ENCODE measurements at regions not wholly inside any gene's neighbourhood (a gene's known extent, or its start where the extent isn't known, plus 50 kb on each side); places are given as distances from the start of the nearest gene placed in this dataset.
A peak's percentile ranks its signal among the peaks of the same experiment; 100 is the strongest.
"Not testable (repeated sequence)": the region's sequence is repeated elsewhere in the genome, so short reads cannot be mapped to it uniquely, and the experiment has no call there.

DNA sequence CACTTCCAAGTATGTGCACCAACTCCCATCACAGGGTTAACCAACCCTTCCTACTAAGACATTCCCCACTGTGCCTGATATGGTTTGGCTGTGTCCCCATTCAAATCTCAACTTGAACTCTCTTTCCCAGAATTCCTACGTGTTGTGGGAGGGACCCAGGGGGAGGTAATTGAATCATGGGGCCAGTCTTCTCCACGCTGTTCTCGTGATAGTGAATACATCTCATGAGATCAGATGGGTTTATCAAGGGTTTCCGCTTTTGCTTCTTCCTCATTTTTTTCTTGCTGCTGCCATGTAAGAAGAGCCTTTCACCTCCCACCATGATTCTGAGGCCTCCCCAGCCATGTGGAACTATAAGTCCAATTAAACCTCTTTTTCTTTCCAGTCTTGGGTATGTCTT is 681.8 kb upstream of the TBX3 start:
- DNase-seq (ENCODE audit: low read depth in 2 of 2): not testable (repeated sequence)

DNA sequence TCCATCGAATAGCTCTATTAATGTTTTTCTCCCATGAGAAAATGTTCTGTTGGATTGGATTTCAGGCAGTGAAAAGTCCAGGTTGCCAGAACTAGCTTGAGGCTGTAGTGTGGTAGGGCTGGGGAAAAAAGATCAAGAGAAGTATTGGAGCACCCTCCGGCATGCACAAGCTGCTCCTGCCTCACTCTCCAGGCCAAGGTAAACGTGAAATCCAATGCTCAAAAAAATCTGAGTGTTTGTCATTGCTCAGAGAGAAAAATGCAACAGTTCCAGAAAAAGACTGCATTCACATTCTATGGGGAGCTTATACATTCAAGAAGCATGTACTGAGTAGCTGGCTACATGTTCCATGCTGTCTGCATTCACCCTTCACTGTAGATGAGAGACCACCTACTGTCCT is 680.9 kb upstream of the TBX3 start:
- DNase-seq (ENCODE audit: low read depth in 2 of 2): no peak

GRCh38 chr12:115362339-115362976 is 678.5 kb upstream of the TBX3 start:
- DNase-seq (ENCODE audit: low read depth in 2 of 2): no peak

- DNase-seq (ENCODE audit: low read depth in 2 of 2): no peak
Observed at GRCh38 chr12:115357681-115358080, 673.7 kb upstream of the TBX3 start.

- DNase-seq (ENCODE audit: low read depth in 2 of 2): no peak
Observed at GRCh38 chr12:115355301-115355700, 671.3 kb upstream of the TBX3 start.

- DNase-seq (ENCODE audit: low read depth in 2 of 2): peak; percentile 94 to 95
Observed at GRCh38 chr12:115354007-115354890, 670.3 kb upstream of the TBX3 start.

GRCh38 chr12:115353467-115353866 is 669.5 kb upstream of the TBX3 start:
- DNase-seq (ENCODE audit: low read depth in 2 of 2): no peak

- peak; percentile 29 to 31 for DNase-seq (ENCODE audit: low read depth in 2 of 2)
Observed at GRCh38 chr12:115351514-115352077, 667.6 kb upstream of the TBX3 start.

DNA sequence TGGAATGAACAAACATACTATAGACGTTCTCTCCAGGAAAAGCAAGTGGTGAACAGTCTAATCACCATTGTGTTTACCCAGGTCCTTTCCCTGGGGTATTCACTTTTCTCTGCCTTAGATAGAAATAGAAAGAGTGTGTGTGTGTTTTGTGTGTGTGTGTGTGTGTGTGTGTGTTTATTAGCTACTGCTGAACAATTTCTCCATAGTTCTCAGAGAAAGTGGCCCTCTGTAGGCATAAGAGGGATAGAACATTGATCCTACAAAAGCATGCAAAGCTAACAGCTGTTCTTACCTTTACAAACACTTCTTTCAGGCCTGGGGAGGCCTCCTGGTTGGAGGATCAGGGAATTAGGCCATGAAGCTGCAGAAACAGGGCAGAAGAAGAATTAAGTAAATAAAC is 665.7 kb upstream of the TBX3 start:
- DNase-seq (ENCODE audit: low read depth in 2 of 2): no peak

DNA sequence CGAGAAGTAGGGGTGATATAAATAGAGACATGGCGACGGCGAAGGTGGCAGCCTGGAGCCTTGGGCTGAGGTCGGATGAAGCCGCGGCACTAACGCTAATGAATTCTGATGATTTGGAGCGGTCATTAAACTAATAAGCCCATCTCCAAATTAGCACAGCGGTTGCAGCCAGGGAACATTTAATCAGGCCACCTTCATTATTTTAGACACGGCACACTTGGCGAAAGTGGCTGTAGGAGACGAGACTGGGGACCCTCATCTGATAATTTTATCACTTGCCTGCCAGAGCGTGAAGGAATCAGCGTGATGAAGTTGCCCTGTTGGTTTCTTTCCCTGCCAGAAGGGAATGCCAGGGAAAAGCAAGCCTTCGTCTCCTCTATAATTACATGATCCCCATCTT is 664.3 kb upstream of the TBX3 start:
- DNase-seq (ENCODE audit: low read depth in 2 of 2): no peak

DNA sequence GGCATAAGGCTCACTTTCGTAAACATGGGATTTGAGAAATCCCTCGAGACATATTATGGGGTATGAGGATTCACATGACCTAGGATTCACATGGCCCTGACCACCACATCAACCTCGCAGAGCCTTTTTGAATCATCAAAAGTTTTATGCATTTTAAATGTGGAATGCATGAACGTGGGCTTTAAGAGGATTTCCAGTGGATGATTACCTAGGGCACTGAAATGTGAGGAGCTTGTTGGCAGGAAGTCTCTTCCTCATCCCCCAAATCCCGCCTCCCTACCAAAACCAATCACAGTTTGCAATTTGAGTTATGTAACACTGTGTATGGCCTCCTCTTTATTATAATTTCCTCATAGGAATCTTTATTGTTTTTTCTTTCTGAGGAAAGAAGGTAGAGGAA is 659.6 kb upstream of the TBX3 start:
- no peak for DNase-seq (ENCODE audit: low read depth in 2 of 2)

DNA sequence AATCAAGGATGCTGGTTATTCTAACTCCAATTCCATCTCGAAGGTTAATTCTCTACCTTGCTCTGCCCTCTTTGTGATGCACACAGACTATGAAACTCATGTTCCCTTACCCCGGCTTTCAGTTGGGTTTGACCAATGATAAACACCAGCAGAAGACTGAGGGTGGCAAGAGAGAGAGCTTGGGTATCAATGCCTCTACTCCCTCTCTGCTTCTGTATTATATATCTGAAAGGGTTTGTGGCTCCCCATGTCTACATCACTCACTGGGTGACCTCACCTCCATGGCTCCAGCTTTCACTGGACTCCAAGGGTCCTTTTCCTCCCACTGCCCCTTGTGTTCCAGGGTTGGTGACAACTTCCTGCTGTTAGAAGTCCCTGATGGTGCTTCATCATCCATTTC is 659.0 kb upstream of the TBX3 start:
- DNase-seq (ENCODE audit: low read depth in 2 of 2): no peak

- peak; percentile 94 to 95 for DNase-seq (ENCODE audit: low read depth in 2 of 2)
Observed at GRCh38 chr12:115341442-115341841, 657.5 kb upstream of the TBX3 start.

DNA sequence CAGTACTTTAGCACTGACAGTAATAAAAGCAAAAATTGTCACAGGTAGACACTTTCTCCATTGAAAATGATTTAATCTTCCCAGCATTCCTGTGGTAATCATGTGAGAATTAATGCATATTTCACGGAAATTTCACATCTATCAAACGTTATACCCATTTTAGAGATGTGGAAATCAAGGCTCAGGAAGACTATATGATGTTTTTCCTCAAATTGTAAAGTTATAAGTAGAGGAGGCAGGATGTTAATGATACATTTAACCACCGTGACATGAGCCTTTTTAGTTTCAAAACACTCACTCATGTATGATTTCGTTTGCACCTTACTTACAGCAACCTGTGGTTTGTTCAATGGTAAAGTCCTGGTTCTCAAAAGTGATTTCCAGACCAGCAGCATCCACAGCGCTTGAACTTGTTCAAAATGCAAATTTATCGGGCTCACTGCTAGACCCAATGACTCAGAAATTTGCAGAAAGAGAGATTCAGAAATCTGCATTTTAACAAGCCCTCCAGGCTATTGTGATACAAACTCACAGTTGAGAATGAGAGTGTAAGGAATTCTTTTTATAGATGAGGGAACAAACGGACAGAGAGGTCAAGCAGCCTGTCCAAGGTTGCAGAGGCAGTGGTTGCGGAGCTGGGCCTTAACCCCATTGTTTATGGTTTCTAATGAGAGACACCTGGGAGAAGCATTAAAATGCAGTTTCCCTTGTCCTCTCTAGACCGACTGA is 654.8 kb upstream of the TBX3 start:
- no peak for DNase-seq (ENCODE audit: low read depth in 2 of 2)

DNA sequence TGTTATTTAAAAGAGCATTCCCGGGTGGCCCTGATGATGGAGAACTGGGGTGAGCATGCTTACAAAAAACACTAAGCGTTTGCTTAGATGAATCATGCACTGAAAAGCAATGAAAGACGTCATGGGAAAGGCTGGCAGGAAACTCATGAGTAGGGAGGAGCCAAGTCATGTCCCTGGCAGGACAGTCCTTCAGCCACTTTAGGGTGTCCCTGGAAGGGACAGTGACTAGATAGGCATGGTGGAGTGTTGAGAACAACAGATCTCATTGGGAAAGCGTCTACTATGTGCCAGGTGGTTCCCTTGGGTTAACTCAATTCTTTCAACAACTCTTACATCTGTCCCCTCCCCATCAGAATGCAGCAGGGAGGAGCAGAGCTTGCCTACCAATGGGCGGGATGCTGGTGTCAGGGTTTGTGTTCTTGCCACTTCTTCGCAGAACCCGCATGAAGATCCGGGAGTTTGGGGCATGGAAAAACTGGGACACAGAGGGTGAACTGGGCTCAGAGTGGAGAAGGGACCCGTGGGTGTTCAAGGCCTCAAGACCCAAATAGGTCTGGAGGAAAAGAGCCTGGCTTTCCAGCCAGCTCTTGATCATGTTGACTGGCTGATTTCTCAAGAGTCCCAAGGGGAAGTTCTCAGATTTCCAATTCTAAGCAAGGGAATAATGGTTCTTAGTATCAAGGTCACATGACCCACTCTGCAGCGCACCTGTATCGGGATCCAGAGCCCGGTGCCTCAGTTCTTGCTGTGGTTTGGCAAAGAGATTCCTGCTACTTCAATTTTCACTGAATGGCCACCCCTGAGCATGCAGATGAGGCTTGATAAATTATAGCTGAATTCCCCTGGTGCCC is 653.9 kb upstream of the TBX3 start:
- peak; percentile 70 to 77 for DNase-seq (ENCODE audit: low read depth in 2 of 2)

DNA sequence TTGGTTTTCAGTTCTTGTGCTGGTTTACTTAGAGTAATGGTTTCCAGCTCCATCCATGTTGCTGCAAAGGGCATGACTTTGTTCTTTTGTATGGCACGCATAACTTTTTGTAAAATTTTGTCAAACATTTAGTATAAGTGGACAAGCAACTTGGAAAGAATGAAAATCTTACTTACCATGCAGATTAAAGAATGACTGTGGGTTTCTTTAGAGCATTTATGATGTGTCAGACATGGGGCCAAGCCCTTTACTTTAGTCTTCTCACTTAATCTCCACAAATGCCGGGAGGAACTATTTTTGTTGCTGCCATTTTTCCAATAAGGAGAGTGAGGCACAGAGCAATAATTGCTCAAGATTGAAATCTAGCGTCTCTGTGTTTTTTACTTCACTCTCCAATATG is 652.5 kb upstream of the TBX3 start:
- no peak for DNase-seq (ENCODE audit: low read depth in 2 of 2)

GRCh38 chr12:115335594-115335993 is 651.6 kb upstream of the TBX3 start:
- DNase-seq (ENCODE audit: low read depth in 2 of 2): no peak

GRCh38 chr12:115335048-115335447 is 651.1 kb upstream of the TBX3 start:
- no peak for DNase-seq (ENCODE audit: low read depth in 2 of 2)

DNA sequence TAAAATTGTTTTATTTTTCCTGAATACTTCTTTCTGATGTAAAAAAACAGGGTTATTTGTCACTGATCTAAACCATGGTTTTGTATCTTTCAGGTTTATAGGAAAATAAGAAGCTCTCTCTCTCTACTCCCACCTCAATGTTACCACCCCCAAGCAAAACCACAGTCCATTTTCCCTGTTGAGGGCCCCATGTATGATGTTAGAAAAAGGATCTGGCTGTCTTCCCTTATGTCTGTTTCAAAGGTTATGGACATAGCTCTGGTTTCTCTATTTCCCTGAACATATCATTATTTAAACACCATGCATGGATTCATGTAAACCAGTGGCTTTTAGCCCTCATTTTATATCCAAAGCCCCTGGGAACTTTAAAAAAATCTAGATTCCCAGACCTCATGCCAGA is 649.0 kb upstream of the TBX3 start:
- no peak for DNase-seq (ENCODE audit: low read depth in 2 of 2)

DNA sequence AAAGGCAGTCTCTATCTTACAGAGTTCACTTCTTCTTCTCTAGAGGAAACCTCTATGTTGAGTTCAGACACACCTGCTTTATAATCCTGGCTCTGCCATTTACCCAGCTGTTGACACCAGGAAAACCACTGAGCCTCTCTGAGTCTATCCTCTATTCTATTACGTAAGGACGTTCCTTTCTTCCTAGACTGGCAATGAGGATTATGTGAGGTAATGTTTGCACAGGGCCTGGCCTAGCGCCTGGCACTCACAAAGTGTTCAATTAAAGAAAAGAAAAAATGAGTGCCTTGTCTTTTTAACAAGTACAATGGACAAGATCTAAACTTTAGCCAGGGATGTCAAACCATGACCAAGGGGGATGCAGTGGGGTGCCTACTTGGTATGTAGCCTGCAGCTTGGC is 641.9 kb upstream of the TBX3 start:
- DNase-seq (ENCODE audit: low read depth in 2 of 2): no peak

GRCh38 chr12:115324949-115325593 is 641.1 kb upstream of the TBX3 start:
- no peak for DNase-seq (ENCODE audit: low read depth in 2 of 2)
